ENCODE measurements at regions not wholly inside any gene's neighbourhood (a gene's known extent, or its start where the extent isn't known, plus 50 kb on each side); places are given as distances from the start of the nearest gene placed in this dataset.

GRCh38 chr2:226418521-226418920 lies 381.1 kb downstream of the IRS1 start:
- no peak for DNase-seq (ENCODE audit: low spot score)
- Histone ChIP-seq H3K27ac (no peak overlapping the region), H3K4me3 (no peak overlapping the region)
- TF ChIP-seq CTCF (IDR thresholded peaks at IDR 0.05) = no peak

- Histone ChIP-seq H3K4me3 (no peak overlapping the region), H3K27ac (no peak overlapping the region)
- DNase-seq (ENCODE audit: low spot score) = no peak
- TF ChIP-seq CTCF (IDR thresholded peaks at IDR 0.05) = no peak
Measured at GRCh38 chr2:226414335-226414734, 385.3 kb downstream of the IRS1 start.

- Histone ChIP-seq H3K27ac (no peak overlapping the region), H3K4me3 (no peak overlapping the region)
- no peak for DNase-seq (ENCODE audit: low spot score)
- no peak for TF ChIP-seq CTCF (IDR thresholded peaks at IDR 0.05)
Measured at GRCh38 chr2:226413498-226414130, 386.0 kb downstream of the IRS1 start.

GRCh38 chr2:226411727-226412360 lies 387.8 kb downstream of the IRS1 start:
- H3K27ac ChIP-seq = no peak overlapping the region
- H3K4me3 ChIP-seq = no peak overlapping the region
- DNase-seq (ENCODE audit: low spot score) = no peak
- TF ChIP-seq CTCF (IDR thresholded peaks at IDR 0.05) = no peak

- no peak for TF ChIP-seq CTCF (IDR thresholded peaks at IDR 0.05)
- H3K27ac ChIP-seq = no peak overlapping the region
- DNase-seq (ENCODE audit: low spot score) = no peak
- no peak overlapping the region for H3K4me3 ChIP-seq
Measured at GRCh38 chr2:226411205-226411604, 388.4 kb downstream of the IRS1 start.

GRCh38 chr2:226410247-226410835 lies 389.3 kb downstream of the IRS1 start:
- no peak overlapping the region for H3K27ac ChIP-seq
- TF ChIP-seq CTCF (IDR thresholded peaks at IDR 0.05) = no peak
- no peak overlapping the region for H3K4me3 ChIP-seq
- no peak for DNase-seq (ENCODE audit: low spot score)

GRCh38 chr2:226409134-226409533 lies 390.5 kb downstream of the IRS1 start:
- no peak for DNase-seq (ENCODE audit: low spot score)
- H3K27ac ChIP-seq = no peak overlapping the region
- no peak for TF ChIP-seq CTCF (IDR thresholded peaks at IDR 0.05)
- no peak overlapping the region for H3K4me3 ChIP-seq

All from coronary artery (tissue), 2 donors.